ENCODE measurements at regions not wholly inside any gene's neighbourhood (a gene's known extent, or its start where the extent isn't known, plus 50 kb on each side); places are given as distances from the start of the nearest gene placed in this dataset.
"Not testable (repeated sequence)": the region's sequence is repeated elsewhere in the genome, so short reads cannot be mapped to it uniquely, and the experiment has no call there.

- Mint-ChIP-seq H3K36me3 (ENCODE audit: low read depth) (no peaks in the 10 kb centered on the region), H3K9me3 (no peaks in the 10 kb centered on the region), H3K4me1 (peaks cover 24% of the 10 kb centered on the region), H3K4me3 (no peak overlapping the region), H3K27ac (no peak overlapping the region), H3K27me3 (ENCODE audit: low read depth, poor library complexity) (peaks cover 6% of the 10 kb centered on the region)
- no peak for DNase-seq
- TF ChIP-seq CTCF (IDR thresholded peaks at IDR 0.05) = no peak
Measured at GRCh38 chr3:125681146-125681545, 85.8 kb upstream of the OSBPL11 start.

GRCh38 chr3:125681906-125682305, 86.6 kb upstream of the OSBPL11 start:
- H3K27ac Mint-ChIP-seq; DNase-seq; H3K36me3 Mint-ChIP-seq (ENCODE audit: low read depth); H3K9me3 Mint-ChIP-seq; H3K4me3 Mint-ChIP-seq; H3K27me3 Mint-ChIP-seq (ENCODE audit: low read depth, poor library complexity): not testable (repeated sequence)
- H3K4me1 Mint-ChIP-seq = peaks cover 24% of the 10 kb centered on the region

GRCh38 chr3:125682610-125683009, 87.3 kb upstream of the OSBPL11 start:
- not testable (repeated sequence) for H3K9me3 Mint-ChIP-seq; DNase-seq; H3K27me3 Mint-ChIP-seq (ENCODE audit: low read depth, poor library complexity); H3K4me3 Mint-ChIP-seq; H3K36me3 Mint-ChIP-seq (ENCODE audit: low read depth); H3K27ac Mint-ChIP-seq
- peaks cover 24% of the 10 kb centered on the region for H3K4me1 Mint-ChIP-seq

- Mint-ChIP-seq H3K4me3 (no peak overlapping the region), H3K9me3 (no peaks in the 10 kb centered on the region), H3K27ac (peak overlapping the region; percentile 83), H3K4me1 (peaks cover 24% of the 10 kb centered on the region), H3K36me3 (ENCODE audit: low read depth) (no peaks in the 10 kb centered on the region), H3K27me3 (ENCODE audit: low read depth, poor library complexity) (peaks cover 6% of the 10 kb centered on the region)
- no peak for TF ChIP-seq CTCF (IDR thresholded peaks at IDR 0.05)
- DNase-seq = no peak
Measured at GRCh38 chr3:125683067-125683829, 88.0 kb upstream of the OSBPL11 start.

- DNase-seq = peak; percentile 54
- Mint-ChIP-seq H3K4me1 (peaks cover 24% of the 10 kb centered on the region), H3K27me3 (ENCODE audit: low read depth, poor library complexity) (peaks cover 4% of the 10 kb centered on the region), H3K27ac (no peak overlapping the region), H3K4me3 (no peak overlapping the region), H3K9me3 (no peaks in the 10 kb centered on the region), H3K36me3 (ENCODE audit: low read depth) (no peaks in the 10 kb centered on the region)
- peak; percentile 50 for TF ChIP-seq CTCF (IDR thresholded peaks at IDR 0.05)
Measured at GRCh38 chr3:125684199-125684598, 88.9 kb upstream of the OSBPL11 start.

- peaks cover 24% of the 10 kb centered on the region for H3K4me1 Mint-ChIP-seq
- not testable (repeated sequence) for DNase-seq; H3K4me3 Mint-ChIP-seq; H3K27ac Mint-ChIP-seq; H3K9me3 Mint-ChIP-seq; H3K27me3 Mint-ChIP-seq (ENCODE audit: low read depth, poor library complexity); H3K36me3 Mint-ChIP-seq (ENCODE audit: low read depth)
Measured at GRCh38 chr3:125685741-125686140, 90.4 kb upstream of the OSBPL11 start.

- H3K4me1 Mint-ChIP-seq = peaks cover 15% of the 10 kb centered on the region
- TF ChIP-seq CTCF (IDR thresholded peaks at IDR 0.05) = no peak
Measured at GRCh38 chr3:125692361-125692760, 97.1 kb upstream of the OSBPL11 start.

More at GRCh38 chr3:125692361-125692760, 97.1 kb upstream of the OSBPL11 start:
- no peak overlapping the region for H3K27ac Mint-ChIP-seq
- no peak for DNase-seq
- H3K27me3 Mint-ChIP-seq (ENCODE audit: low read depth, poor library complexity) = peaks cover 2% of the 10 kb centered on the region
- H3K4me3 Mint-ChIP-seq = no peak overlapping the region
- H3K36me3 Mint-ChIP-seq (ENCODE audit: low read depth) = no peaks in the 10 kb centered on the region
- peaks cover 3% of the 10 kb centered on the region for H3K9me3 Mint-ChIP-seq

Data from nephron progenitor cell (in vitro differentiated cells).